IPS DF 6.9 (cell line): ENCODE measurements at regions not wholly inside any gene's neighbourhood (a gene's known extent, or its start where the extent isn't known, plus 50 kb on each side); places are given as distances from the start of the nearest gene placed in this dataset.

Experiments used
- DNase-seq: peaks from one replicate; pipeline ENCODE4 v3.0.0-alpha.2; 2013; ENCODE audit warnings: low read depth, low spot score
- H3K27ac ChIP-seq: one replicate; pipeline ENCODE4 v1.5.1; 2013; ENCODE audit warnings: low read length, control low read depth
- H3K27me3 ChIP-seq: 2 replicates; pipeline ENCODE4 v1.6.1; 2013; ENCODE audit warnings: mild to moderate bottlenecking, low read length; ENCODE audit not compliant: control insufficient read depth, insufficient read depth
- H3K36me3 ChIP-seq: 2 replicates; pipeline ENCODE4 v1.6.1; 2013; ENCODE audit warnings: low read length; ENCODE audit not compliant: control insufficient read depth, insufficient read depth
- H3K4me1 ChIP-seq: 2 replicates; pipeline ENCODE4 v1.6.1; 2013; ENCODE audit warnings: low read length; ENCODE audit not compliant: control insufficient read depth, insufficient read depth
- H3K4me3 ChIP-seq: 2 replicates; pipeline ENCODE4 v1.5.1; 2013; ENCODE audit warnings: mild to moderate bottlenecking, low read length
- H3K9me3 ChIP-seq: 2 replicates; pipeline ENCODE4 v1.6.1; 2013; ENCODE audit warnings: low read length, inconsistent platforms; ENCODE audit not compliant: control insufficient read depth, insufficient read depth
- WGBS: extraction: QIAGEN DNeasy Blood & Tissue Kit; methylation state at CpG from one replicate; pipeline ENCODE4 v1.1.7; 2013; ENCODE audit warnings: mixed read lengths, missing lambda C conversion rate; ENCODE audit not compliant: insufficient read length, insufficient coverage; 5-methylcytosine and 5-hydroxymethylcytosine counted together

DNA sequence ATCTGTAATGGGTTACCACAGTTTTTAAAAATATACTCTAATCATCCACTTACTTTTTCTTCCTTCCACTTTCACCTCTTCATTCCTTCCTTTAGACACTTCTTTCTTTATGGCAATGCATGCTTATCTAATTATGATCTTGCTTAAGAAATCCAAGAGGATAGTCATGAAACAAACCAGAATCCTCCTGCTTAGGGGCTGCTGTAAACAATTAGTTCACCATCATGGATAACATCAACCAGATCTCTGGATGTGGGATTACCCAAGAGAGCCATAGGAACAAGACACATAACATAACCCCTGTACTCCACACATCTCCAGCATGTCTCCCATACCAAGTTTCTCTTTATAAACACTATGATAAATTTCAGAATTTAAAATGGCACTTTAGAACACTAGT, 713.4 kb upstream of the PTPRD start:
- H3K9me3 ChIP-seq, result no peaks in the 10 kb centered on the region
- DNase-seq, result no peak
- no peaks in the 10 kb centered on the region for H3K4me1 ChIP-seq
- no peaks in the 10 kb centered on the region for H3K27me3 ChIP-seq
- H3K27ac ChIP-seq, result no peak overlapping the region
- H3K4me3 ChIP-seq, result no peak overlapping the region
- H3K36me3 ChIP-seq, result no peaks in the 10 kb centered on the region

DNA sequence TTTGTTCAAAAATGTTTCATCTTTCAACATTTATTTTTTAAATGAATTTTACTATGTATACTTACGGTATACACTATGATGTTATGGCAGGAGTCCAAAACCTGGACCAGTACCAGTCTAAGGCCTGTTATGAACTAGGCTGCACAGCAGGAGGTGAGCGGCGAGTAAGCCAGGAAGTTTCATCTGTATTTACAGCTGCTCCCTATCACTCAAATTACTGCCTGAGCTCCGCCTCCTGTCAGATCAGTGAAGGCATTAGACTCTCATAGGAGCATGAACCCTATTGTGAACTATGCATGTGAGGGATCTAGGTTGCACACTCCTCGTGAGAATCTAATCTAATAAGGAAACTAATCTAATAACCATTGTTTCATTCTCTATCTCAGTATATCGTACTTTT, 715.5 kb upstream of the PTPRD start:
- no peaks in the 10 kb centered on the region for H3K27me3 ChIP-seq
- H3K4me1 ChIP-seq, result no peaks in the 10 kb centered on the region
- no peak overlapping the region for H3K4me3 ChIP-seq
- no CpG with 5 or more reads among the region's 6 CpGs for WGBS
- no peaks in the 10 kb centered on the region for H3K36me3 ChIP-seq
- H3K27ac ChIP-seq, result no peak overlapping the region
- H3K9me3 ChIP-seq, result no peaks in the 10 kb centered on the region
- no peak for DNase-seq

DNA sequence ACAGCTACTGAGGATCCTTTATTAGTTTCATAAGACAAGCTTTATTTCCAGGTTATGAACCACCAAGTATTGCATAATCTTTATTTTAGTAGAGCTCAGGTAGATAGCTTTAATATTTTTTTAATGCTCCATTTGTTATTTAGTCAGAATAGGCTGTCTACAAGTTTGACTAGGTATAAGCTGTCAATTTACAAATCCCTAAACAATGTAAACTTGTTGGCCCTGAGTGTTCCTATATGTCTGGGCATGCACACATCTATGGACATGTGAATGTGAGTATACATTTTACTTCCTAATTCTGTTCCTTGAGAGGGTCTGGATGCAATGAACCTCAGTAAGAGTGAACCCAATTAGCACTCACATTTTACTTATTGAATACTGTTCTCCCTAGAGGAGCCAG, 722.2 kb upstream of the PTPRD start:
- no peaks in the 10 kb centered on the region for H3K27me3 ChIP-seq
- H3K4me3 ChIP-seq, result no peak overlapping the region
- H3K36me3 ChIP-seq, result no peaks in the 10 kb centered on the region
- H3K4me1 ChIP-seq, result no peaks in the 10 kb centered on the region
- no peak overlapping the region for H3K27ac ChIP-seq
- no peaks in the 10 kb centered on the region for H3K9me3 ChIP-seq
- no peak for DNase-seq

DNA sequence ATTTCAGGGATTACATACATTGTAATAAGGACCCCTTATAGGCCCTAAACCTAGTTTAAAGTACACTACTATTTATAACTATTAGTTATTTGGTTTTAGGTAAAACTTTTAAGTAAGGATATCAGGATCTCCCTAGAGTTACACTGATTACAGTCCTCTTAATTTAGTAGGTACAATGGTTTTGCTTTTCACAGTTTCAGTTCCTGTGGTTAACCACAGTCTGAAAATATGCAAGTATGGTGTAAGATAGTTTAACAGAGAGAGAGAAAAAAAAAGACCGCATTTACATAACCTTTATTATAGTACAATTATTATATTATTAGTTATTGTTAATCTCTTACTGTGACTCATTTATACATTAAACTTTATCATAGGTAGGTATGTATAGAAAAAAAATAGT, 725.3 kb upstream of the PTPRD start:
- WGBS, result no CpG with 5 or more reads among the region's 1 CpG
- Histone ChIP-seq H3K4me3 (no peak overlapping the region), H3K36me3 (no peaks in the 10 kb centered on the region), H3K27ac (no peak overlapping the region), H3K4me1 (no peaks in the 10 kb centered on the region), H3K9me3 (no peaks in the 10 kb centered on the region), H3K27me3 (no peaks in the 10 kb centered on the region)
- no peak for DNase-seq

DNA sequence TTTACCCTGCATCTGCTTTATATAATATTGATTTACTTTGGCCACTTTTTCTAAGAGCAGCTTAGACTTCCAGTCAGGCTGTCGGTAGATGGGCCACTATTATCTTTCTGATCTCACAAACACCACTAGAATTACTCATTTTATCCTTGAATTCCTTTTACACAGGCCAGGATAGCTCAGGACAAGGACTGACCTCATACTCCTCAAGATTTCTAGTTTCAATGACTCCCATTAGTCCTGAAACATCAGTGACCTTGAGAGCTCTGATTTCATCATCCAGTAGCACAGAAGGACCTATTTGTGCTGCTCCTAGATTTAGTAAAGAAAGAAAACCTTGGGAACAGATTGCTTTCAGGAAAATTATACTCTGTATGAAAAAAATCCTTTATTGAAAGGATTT, 727.9 kb upstream of the PTPRD start:
- no peak overlapping the region for H3K27ac ChIP-seq
- no CpG with 5 or more reads among the region's 1 CpG for WGBS
- no peaks in the 10 kb centered on the region for H3K4me1 ChIP-seq
- H3K4me3 ChIP-seq, result no peak overlapping the region
- no peaks in the 10 kb centered on the region for H3K27me3 ChIP-seq
- H3K9me3 ChIP-seq, result no peaks in the 10 kb centered on the region
- H3K36me3 ChIP-seq, result no peaks in the 10 kb centered on the region
- no peak for DNase-seq

DNA sequence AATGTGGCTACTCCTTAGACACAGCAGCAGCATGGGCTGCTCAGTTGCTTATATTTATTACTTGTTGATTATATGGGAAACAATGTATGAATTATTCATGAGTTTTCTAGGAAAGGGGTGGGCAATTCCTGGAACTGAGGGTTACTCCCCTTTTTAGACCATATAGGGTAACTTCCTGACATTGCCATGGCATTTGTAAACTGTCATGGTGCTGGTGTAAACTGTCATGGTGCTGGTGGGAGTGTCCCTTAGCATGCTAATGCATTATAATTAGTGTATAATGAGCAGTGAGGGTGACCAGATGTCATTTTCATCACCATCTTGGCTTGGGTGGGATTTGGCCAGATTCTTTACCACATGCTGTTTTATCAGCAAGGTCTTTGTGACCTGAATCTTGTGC, 734.6 kb upstream of the PTPRD start:
- Histone ChIP-seq H3K27ac (no peak overlapping the region), H3K4me3 (no peak overlapping the region), H3K36me3 (no peaks in the 10 kb centered on the region), H3K4me1 (peaks cover 5% of the 10 kb centered on the region), H3K27me3 (no peaks in the 10 kb centered on the region), H3K9me3 (no peaks in the 10 kb centered on the region; the same call in 1 of the 2 replicates)
- no peak for DNase-seq

DNA sequence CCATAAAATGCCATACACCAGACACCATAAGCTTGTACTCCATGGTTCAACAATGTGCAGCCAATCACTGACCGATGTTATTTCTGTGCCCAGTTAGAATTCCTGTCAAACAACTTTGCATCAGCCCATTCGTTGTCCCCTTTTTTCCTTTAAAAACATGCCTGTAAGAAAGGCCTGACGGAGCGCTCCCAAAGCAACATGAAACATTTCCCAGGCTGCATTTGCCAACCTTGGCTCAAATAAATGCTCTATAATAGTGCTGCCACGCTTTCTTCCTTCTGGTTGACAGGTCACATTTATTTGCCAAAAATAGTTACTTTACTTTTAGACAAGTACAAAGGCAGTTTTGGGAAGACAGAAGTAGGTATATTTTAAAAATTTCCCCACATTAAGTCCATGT, 735.6 kb upstream of the PTPRD start:
- Histone ChIP-seq H3K4me1 (peaks cover 5% of the 10 kb centered on the region), H3K4me3 (no peak overlapping the region), H3K27me3 (no peaks in the 10 kb centered on the region), H3K27ac (no peak overlapping the region), H3K9me3 (no peaks in the 10 kb centered on the region; the same call in 1 of the 2 replicates), H3K36me3 (no peaks in the 10 kb centered on the region)
- no peak for DNase-seq
- WGBS, result no CpG with 5 or more reads among the region's 5 CpGs

DNA sequence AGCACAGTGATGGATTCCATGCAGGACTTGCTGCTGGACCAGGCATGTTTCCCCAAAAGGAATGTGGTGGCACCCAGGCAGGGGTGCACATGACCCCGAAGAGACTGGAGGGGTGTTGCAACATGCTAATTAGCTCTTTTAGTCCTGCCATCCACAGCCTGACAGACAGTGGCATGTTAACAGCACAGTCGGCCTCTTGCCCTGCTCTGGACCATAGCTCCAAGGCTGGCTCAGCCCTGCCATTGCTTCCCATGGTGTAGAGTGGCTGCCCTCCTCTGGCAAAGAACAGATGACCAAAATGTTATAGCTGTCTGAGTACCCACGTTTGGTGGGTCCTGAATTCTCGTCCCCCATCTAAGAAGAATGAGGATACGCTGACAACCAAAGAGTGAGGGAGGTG, 736.4 kb upstream of the PTPRD start:
- Histone ChIP-seq H3K27ac (no peak overlapping the region), H3K4me3 (no peak overlapping the region), H3K9me3 (no peaks in the 10 kb centered on the region; the same call in 1 of the 2 replicates), H3K36me3 (no peaks in the 10 kb centered on the region), H3K4me1 (peaks cover 5% of the 10 kb centered on the region), H3K27me3 (no peaks in the 10 kb centered on the region)
- DNase-seq, result no peak
- no CpG with 5 or more reads among the region's 5 CpGs for WGBS

DNA sequence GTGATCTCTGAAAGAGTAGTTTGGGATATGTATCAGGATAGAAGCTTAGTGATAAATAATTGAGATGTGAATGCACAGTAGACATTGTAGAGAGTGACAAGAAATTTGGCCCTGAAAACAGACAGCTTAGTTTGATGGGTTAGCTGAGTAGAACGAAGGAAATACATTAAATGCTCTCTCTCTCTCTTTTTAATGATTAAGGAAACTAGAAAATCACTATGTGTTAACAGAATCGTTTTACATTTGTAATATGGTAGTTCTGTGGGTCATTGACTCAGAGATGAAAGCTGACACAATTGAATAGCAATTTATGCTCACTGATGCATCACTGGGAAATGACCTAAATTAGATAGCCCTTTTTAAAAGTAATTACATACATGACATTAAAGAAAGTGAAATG, 739.8 kb upstream of the PTPRD start:
- Histone ChIP-seq H3K27me3 (no peaks in the 10 kb centered on the region), H3K27ac (no peak overlapping the region), H3K9me3 (no peaks in the 10 kb centered on the region; the same call in 1 of the 2 replicates), H3K4me1 (peaks cover 5% of the 10 kb centered on the region), H3K4me3 (no peak overlapping the region), H3K36me3 (no peaks in the 10 kb centered on the region)
- DNase-seq, result no peak
- no CpG with 5 or more reads among the region's 2 CpGs for WGBS

DNA sequence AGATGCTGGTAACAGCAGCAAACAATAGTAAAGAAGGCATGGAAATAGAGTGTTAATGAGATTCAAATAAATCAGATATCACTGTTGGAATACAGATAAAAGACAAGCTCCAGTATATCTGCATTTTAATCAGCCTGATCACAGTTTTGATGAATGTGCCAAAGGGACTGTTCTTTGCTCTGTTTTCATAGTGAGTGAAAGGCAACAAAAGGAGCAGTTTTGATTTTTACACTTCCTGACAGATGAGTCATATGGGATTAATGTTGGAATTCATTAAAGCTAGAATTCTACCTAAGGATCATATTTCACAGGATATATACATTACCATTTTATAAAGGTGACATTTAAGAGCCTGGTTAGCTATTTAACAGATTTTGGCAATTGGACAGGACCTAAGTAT, 743.3 kb upstream of the PTPRD start:
- Histone ChIP-seq H3K4me3 (no peak overlapping the region), H3K27ac (no peak overlapping the region), H3K36me3 (no peaks in the 10 kb centered on the region), H3K9me3 (no peaks in the 10 kb centered on the region), H3K27me3 (no peaks in the 10 kb centered on the region), H3K4me1 (no peaks in the 10 kb centered on the region)
- DNase-seq, result no peak

DNA sequence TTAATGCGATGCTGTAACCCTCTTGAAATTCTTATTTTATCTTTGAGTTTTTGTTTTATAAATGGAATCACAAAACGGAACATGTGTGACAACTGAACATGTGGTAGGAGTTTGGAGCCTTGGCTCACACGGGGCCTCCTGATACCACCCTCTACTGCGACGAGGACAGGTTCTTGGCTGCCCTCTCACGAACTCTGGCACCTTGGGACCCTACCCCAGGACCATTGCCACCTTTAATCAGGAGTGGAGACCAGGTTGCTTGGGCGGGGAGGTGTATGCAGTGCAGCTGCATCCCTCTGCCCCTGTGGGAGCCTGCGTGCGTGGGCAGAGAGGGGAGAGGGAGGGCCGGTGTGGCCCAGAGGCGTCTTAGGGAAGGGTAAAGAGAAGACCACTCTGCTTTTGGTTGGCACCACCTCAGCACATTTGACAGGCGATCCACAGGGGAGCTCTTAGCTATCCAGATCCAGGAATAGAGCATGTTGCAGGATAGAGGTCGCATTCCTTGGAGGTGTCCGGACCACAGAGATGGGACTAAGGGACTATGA, 753.9 kb upstream of the PTPRD start:
- DNase-seq, result no peak
- Histone ChIP-seq H3K4me1 (no peaks in the 10 kb centered on the region), H3K9me3 (no peaks in the 10 kb centered on the region), H3K27me3 (no peaks in the 10 kb centered on the region), H3K27ac (no peak overlapping the region), H3K36me3 (no peaks in the 10 kb centered on the region), H3K4me3 (no peak overlapping the region)
- WGBS, result no CpG with 5 or more reads among the region's 14 CpGs
